H1 (cell line): ENCODE measurements at regions not wholly inside any gene's neighbourhood (a gene's known extent, or its start where the extent isn't known, plus 50 kb on each side); places are given as distances from the start of the nearest gene placed in this dataset.

ENCODE experiments used
- CREB1 ChIP-seq: IDR thresholded peaks from 2 replicates; pipeline ENCODE4 v1.6.1; 2012; ENCODE audit warnings: inconsistent platforms
- EGR1 ChIP-seq: IDR thresholded peaks from 2 replicates; pipeline ENCODE4 v1.6.1; 2011; ENCODE audit warnings: low read depth, low read length, borderline replicate concordance
- POLR2AphosphoS5 ChIP-seq: IDR thresholded peaks from 2 replicates; pipeline ENCODE4 v1.6.1; 2011; ENCODE audit warnings: low read depth, low read length
- SP2 ChIP-seq: IDR thresholded peaks from 2 replicates; pipeline ENCODE4 v1.6.1; 2012; ENCODE audit warnings: mild to moderate bottlenecking, low read length, inconsistent platforms

DNA sequence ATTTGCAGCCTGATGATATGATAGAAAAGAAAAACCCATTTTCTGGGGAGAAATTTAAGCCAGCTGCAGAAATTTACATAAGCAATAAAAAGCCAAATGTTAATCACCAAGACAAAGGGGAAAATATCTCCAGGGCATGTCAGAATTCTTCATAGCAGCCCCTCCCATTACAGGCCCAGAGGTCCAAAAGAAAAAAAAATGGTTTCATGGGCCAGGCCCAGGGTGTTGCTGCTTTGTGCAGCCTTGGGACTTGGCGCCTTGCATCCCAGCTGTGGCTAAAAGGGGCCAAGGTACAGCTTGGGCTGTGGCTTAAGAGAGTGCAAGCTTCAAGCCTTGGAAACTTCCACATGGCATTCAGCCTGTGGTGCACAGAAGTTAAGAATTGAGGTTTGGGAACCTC is 97.9 kb upstream of the CDX4 start:
- TF ChIP-seq SP2 (no peak), POLR2AphosphoS5 (no peak), EGR1 (no peak), CREB1 (no peak)
